ENCODE measurements at regions not wholly inside any gene's neighbourhood (a gene's known extent, or its start where the extent isn't known, plus 50 kb on each side); places are given as distances from the start of the nearest gene placed in this dataset.

DNA sequence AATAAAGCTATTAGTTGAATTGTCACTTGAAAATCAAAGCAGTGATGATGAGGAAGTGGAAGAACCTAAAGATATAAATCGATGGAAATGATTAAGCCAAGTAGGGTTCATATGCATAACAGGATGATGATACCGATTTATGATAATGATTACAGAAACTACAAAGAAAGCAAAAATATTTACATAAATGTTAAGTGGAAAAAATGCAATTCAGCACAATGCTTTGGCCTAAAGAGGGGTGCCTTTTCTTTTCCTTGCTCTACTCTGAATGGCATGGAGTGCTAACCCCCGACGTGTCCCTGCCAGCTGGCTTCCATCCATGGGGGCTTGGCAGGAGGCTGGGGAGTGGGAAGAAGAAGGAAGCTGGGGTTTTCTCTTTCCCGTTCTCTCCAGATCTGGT, 240.3 kb downstream of the GATA3 start:
- no peak for ATAC-seq
- no peak for TF ChIP-seq ARNTL (CRISPR knock-in tag; IDR thresholded peaks at IDR 0.05; ENCODE audit: borderline replicate concordance, low read depth)
- no peak for TF ChIP-seq ZC3H10 (CRISPR knock-in tag; IDR thresholded peaks at IDR 0.05)
- TF ChIP-seq ZNF70 (CRISPR knock-in tag; IDR thresholded peaks at IDR 0.05): no peak
- TF ChIP-seq ESRRG (CRISPR knock-in tag; IDR thresholded peaks at IDR 0.05): no peak
- TF ChIP-seq ZFP3 (CRISPR knock-in tag; IDR thresholded peaks at IDR 0.05): no peak
- no peak for TF ChIP-seq TOX (CRISPR knock-in tag; IDR thresholded peaks at IDR 0.05; ENCODE audit: borderline replicate concordance)
- no peak for TF ChIP-seq BACH2 (CRISPR knock-in tag; IDR thresholded peaks at IDR 0.05; ENCODE audit: borderline replicate concordance)
- no peak for TF ChIP-seq SNAI2 (CRISPR knock-in tag; IDR thresholded peaks at IDR 0.05)
- TF ChIP-seq CREB5 (CRISPR knock-in tag; IDR thresholded peaks at IDR 0.05; ENCODE audit: low read depth): no peak
- TF ChIP-seq ZNF8 (CRISPR knock-in tag; IDR thresholded peaks at IDR 0.05): no peak
- TF ChIP-seq ZFP30 (CRISPR knock-in tag; IDR thresholded peaks at IDR 0.05): no peak
- TF ChIP-seq TCF4 (CRISPR knock-in tag; IDR thresholded peaks at IDR 0.05; ENCODE audit: borderline replicate concordance): no peak
- TF ChIP-seq RARB (CRISPR knock-in tag; IDR thresholded peaks at IDR 0.05): no peak
- no peak for TF ChIP-seq PATZ1 (CRISPR knock-in tag; IDR thresholded peaks at IDR 0.05; ENCODE audit: borderline replicate concordance)
- TF ChIP-seq CSDC2 (CRISPR knock-in tag; IDR thresholded peaks at IDR 0.05): no peak
- no peak for TF ChIP-seq PPARA (CRISPR knock-in tag; IDR thresholded peaks at IDR 0.05; ENCODE audit: borderline replicate concordance)
- no peak for TF ChIP-seq ISL1 (CRISPR knock-in tag; IDR thresholded peaks at IDR 0.05)

- no peak for ATAC-seq
- TF ChIP-seq PPARA (CRISPR knock-in tag; IDR thresholded peaks at IDR 0.05; ENCODE audit: borderline replicate concordance) (no peak), ISL1 (CRISPR knock-in tag; IDR thresholded peaks at IDR 0.05) (no peak)
Measured at GRCh38 chr10:8295311-8295710, 240.8 kb downstream of the GATA3 start.

DNA sequence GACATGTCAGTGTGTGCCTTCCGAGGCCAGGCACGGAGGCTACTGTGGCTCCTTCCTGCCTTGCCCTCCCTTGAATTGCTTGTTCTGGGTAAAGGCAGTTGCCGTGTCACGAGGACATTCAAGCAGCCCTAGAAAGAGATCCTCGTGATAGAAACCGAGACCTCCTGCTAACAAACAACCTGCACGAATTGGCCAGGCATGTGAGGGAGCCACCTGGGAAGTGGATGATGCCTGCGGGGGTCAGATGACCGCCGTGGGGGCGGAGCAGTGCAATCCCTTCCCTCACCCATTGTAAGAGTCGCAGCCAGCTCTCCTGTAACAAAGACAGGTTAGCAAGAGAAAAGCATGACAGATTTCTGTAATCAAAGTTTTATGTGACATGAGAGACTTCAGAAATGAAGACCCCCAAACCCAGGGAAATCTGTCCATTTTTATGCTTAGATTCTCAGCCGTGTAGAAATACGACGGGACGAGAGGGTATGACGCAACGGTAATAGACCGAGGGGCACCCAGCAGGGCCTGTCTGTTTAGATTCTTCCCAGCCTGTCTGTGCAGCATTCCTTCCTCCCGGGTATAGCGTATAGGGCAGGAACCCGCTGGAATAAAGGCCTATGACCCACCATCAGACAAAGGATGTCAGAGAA, 241.7 kb downstream of the GATA3 start:
- no peak for ATAC-seq
- TF ChIP-seq TSHZ2 (CRISPR knock-in tag; IDR thresholded peaks at IDR 0.05) (no peak), ESRRG (CRISPR knock-in tag; IDR thresholded peaks at IDR 0.05) (no peak), CSDC2 (CRISPR knock-in tag; IDR thresholded peaks at IDR 0.05) (no peak), ZNF565 (CRISPR knock-in tag; conservative IDR thresholded peaks at IDR 0.05; ENCODE audit: low read depth) (no peak), ZC3H10 (CRISPR knock-in tag; IDR thresholded peaks at IDR 0.05) (no peak), SNAI2 (CRISPR knock-in tag; IDR thresholded peaks at IDR 0.05) (no peak), ISL1 (CRISPR knock-in tag; IDR thresholded peaks at IDR 0.05) (no peak), ZNF8 (CRISPR knock-in tag; IDR thresholded peaks at IDR 0.05) (no peak), ARNTL (CRISPR knock-in tag; IDR thresholded peaks at IDR 0.05; ENCODE audit: borderline replicate concordance, low read depth) (no peak), ZFP3 (CRISPR knock-in tag; IDR thresholded peaks at IDR 0.05) (no peak), TCF4 (CRISPR knock-in tag; IDR thresholded peaks at IDR 0.05; ENCODE audit: borderline replicate concordance) (no peak), OSR1 (CRISPR knock-in tag; IDR thresholded peaks at IDR 0.05) (no peak), ZNF70 (CRISPR knock-in tag; IDR thresholded peaks at IDR 0.05) (no peak), GLIS3 (CRISPR knock-in tag; IDR thresholded peaks at IDR 0.05) (no peak)
- TF ChIP-seq, protein P1, sequence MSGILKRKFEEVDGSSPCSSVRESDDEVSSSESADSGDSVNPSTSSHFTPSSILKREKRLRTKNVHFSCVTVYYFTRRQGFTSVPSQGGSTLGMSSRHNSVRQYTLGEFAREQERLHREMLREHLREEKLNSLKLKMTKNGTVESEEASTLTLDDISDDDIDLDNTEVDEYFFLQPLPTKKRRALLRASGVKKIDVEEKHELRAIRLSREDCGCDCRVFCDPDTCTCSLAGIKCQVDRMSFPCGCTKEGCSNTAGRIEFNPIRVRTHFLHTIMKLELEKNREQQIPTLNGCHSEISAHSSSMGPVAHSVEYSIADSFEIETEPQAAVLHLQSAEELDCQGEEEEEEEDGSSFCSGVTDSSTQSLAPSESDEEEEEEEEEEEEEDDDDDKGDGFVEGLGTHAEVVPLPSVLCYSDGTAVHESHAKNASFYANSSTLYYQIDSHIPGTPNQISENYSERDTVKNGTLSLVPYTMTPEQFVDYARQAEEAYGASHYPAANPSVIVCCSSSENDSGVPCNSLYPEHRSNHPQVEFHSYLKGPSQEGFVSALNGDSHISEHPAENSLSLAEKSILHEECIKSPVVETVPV (CRISPR knock-in tag; IDR thresholded peaks at IDR 0.05): no peak
